ENCODE measurements at regions not wholly inside any gene's neighbourhood (a gene's known extent, or its start where the extent isn't known, plus 50 kb on each side); places are given as distances from the start of the nearest gene placed in this dataset.

GRCh38 chr5:6048746-6049145 lies 329.6 kb downstream of the MED10 start:
- Histone ChIP-seq H3K36me3 (ENCODE audit: control insufficient read depth, low read depth, low read length) (no peaks in the 10 kb centered on the region), H3K27me3 (ENCODE audit: control insufficient read depth, insufficient read depth, low read length) (no peaks in the 10 kb centered on the region), H3K27ac (ENCODE audit: low read length) (no peak overlapping the region), H3K9me3 (ENCODE audit: control insufficient read depth, low read depth, low read length) (no peaks in the 10 kb centered on the region), H3K4me3 (ENCODE audit: low read length) (no peak overlapping the region), H3K4me1 (ENCODE audit: control insufficient read depth, low read depth, low read length) (no peaks in the 10 kb centered on the region), H3K9ac (ENCODE audit: low read length) (no peak overlapping the region)

DNA sequence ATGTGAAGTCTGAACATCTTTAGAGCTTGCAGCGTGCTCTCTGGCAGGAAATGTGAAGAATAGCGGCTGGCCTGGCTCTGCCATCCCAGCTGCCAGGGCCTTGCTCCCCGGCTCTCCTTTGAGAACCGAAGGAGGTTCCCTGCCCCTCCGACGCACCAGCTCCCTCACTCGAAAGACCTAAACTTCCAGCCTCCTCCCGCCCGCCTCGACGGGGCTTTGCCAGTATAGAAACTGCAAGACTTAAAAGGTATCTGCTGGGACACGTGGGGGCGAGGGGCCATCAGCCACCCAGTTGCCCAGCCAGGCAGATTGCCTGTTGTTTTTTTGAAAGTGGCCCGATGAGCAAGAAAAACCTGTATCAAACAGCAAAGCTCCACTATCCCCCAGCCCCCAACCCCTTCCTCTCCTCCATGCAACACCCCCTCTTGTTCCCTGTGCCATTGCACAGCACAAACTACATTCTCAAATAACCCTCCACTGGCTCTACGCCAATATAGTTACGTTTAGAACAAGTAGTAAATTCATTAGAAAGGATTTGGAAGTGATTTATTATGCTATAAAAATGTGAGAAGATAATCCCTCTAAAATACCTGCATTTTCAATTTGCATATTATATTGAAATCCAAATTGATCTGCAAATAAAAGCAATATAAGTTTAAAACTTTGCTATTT lies 331.9 kb downstream of the MED10 start:
- H3K9ac ChIP-seq (ENCODE audit: low read length): no peak overlapping the region
- H3K4me3 ChIP-seq (ENCODE audit: low read length): no peak overlapping the region
- H3K27ac ChIP-seq (ENCODE audit: low read length): no peak overlapping the region
- no peaks in the 10 kb centered on the region for H3K36me3 ChIP-seq (ENCODE audit: control insufficient read depth, low read depth, low read length)
- H3K9me3 ChIP-seq (ENCODE audit: control insufficient read depth, low read depth, low read length): no peaks in the 10 kb centered on the region
- no peaks in the 10 kb centered on the region for H3K4me1 ChIP-seq (ENCODE audit: control insufficient read depth, low read depth, low read length)
- no peaks in the 10 kb centered on the region for H3K27me3 ChIP-seq (ENCODE audit: control insufficient read depth, insufficient read depth, low read length)

DNA sequence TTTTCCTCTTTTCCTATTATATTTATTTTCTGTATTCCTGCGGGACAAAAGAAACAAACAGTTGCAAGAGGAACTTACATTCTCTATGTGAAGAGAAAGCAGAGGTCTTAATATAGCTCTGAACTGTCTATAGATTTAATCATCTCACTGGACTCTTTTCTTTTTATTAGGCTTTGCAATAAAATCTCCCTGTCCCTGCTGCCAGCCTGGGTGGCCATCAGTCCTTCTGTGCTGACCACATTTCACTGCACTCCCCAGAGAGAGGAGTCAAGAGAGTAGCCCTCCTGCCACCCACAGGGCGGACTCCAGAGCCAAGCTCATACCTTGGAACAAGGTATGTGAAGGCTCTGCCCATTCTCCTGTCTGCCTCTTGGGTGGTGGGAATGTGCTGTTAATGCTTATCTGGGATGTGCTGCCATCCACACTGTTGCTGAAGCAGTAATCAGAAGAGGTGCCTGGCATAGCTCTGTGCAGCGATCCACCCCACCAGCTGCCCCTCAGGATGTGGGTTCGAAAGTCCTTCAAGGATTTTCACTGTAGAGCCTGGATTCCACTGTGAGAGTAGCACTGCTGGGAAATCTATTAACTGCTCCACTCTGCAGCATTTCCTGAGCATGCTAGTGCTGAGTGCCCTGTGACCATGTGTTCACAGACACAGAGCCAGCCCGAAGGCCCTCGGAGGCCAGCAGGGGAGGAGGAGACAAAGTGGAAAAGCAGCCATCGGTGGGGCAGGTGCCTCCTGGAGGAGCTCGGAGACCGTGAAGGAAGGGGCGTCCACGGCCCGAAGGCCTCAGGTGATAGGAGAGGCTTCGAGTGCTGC lies 334.6 kb downstream of the MED10 start:
- no peaks in the 10 kb centered on the region for H3K27me3 ChIP-seq (ENCODE audit: control insufficient read depth, insufficient read depth, low read length)
- no peaks in the 10 kb centered on the region for H3K4me1 ChIP-seq (ENCODE audit: control insufficient read depth, low read depth, low read length)
- no peaks in the 10 kb centered on the region for H3K9me3 ChIP-seq (ENCODE audit: control insufficient read depth, low read depth, low read length)
- H3K4me3 ChIP-seq (ENCODE audit: low read length): no peak overlapping the region
- no peaks in the 10 kb centered on the region for H3K36me3 ChIP-seq (ENCODE audit: control insufficient read depth, low read depth, low read length)
- no peak overlapping the region for H3K9ac ChIP-seq (ENCODE audit: low read length)
- H3K27ac ChIP-seq (ENCODE audit: low read length): no peak overlapping the region

DNA sequence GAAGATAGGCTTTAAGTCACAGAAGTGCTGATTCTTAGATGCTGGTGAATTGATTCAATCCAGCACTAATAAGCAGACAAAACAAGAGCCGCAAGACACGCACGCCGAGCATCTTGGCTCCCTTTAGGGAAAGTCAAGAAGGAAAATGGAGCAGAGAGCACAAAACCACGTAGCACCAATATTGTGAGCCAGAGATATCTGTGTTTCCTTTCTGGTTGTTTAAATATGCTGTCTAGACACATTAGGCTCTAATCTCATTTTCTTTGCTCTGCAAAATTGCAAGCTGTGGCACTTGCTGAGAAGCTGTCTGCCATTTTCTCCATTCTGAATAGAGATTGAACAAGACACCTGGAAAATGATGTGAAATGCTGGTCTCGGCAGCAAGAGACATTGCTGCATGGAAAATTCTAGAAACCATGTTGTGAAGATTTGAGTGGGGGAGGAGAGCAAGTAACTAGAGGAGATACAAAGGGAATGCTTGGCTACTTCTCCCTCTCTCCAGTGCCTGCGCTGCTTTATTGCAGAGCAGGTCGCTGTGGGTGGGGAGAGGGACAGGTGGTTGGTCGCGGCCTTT lies 336.3 kb downstream of the MED10 start:
- H3K27ac ChIP-seq (ENCODE audit: low read length): no peak overlapping the region
- no peak overlapping the region for H3K9ac ChIP-seq (ENCODE audit: low read length)
- H3K4me3 ChIP-seq (ENCODE audit: low read length): no peak overlapping the region
- no peaks in the 10 kb centered on the region for H3K27me3 ChIP-seq (ENCODE audit: control insufficient read depth, insufficient read depth, low read length)
- H3K4me1 ChIP-seq (ENCODE audit: control insufficient read depth, low read depth, low read length): no peaks in the 10 kb centered on the region
- H3K9me3 ChIP-seq (ENCODE audit: control insufficient read depth, low read depth, low read length): no peaks in the 10 kb centered on the region
- H3K36me3 ChIP-seq (ENCODE audit: control insufficient read depth, low read depth, low read length): no peaks in the 10 kb centered on the region

GRCh38 chr5:6039111-6039510 lies 339.2 kb downstream of the MED10 start:
- Histone ChIP-seq H3K9me3 (ENCODE audit: control insufficient read depth, low read depth, low read length) (no peaks in the 10 kb centered on the region), H3K27ac (ENCODE audit: low read length) (no peak overlapping the region), H3K4me3 (ENCODE audit: low read length) (no peak overlapping the region), H3K4me1 (ENCODE audit: control insufficient read depth, low read depth, low read length) (no peaks in the 10 kb centered on the region), H3K36me3 (ENCODE audit: control insufficient read depth, low read depth, low read length) (no peaks in the 10 kb centered on the region), H3K27me3 (ENCODE audit: control insufficient read depth, insufficient read depth, low read length) (no peaks in the 10 kb centered on the region), H3K9ac (ENCODE audit: low read length) (no peak overlapping the region)

DNA sequence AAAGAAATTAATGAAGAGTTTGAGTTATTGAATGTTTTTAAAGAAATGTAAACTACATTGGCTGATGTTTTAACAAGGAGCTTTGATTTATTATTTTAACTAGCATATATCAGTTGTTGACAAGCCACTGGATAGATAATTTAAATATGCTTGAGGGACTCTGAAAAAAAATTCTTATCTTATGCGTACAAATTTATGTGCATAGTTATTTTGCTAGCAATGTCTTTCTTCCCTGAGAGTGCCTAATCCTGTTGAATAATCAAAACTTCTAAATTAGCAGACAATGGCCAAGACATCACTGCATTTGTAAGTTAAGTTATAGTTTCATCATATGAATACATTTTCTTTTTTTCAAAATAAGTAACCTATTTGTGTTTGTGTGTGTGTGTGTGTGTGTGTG lies 342.3 kb downstream of the MED10 start:
- Histone ChIP-seq H3K4me3 (ENCODE audit: low read length) (no peak overlapping the region), H3K27ac (ENCODE audit: low read length) (no peak overlapping the region), H3K4me1 (ENCODE audit: control insufficient read depth, low read depth, low read length) (no peaks in the 10 kb centered on the region), H3K9me3 (ENCODE audit: control insufficient read depth, low read depth, low read length) (no peaks in the 10 kb centered on the region), H3K9ac (ENCODE audit: low read length) (no peak overlapping the region), H3K36me3 (ENCODE audit: control insufficient read depth, low read depth, low read length) (no peaks in the 10 kb centered on the region), H3K27me3 (ENCODE audit: control insufficient read depth, insufficient read depth, low read length) (no peaks in the 10 kb centered on the region)

- Histone ChIP-seq H3K4me3 (ENCODE audit: low read length) (no peak overlapping the region), H3K36me3 (ENCODE audit: control insufficient read depth, low read depth, low read length) (no peaks in the 10 kb centered on the region), H3K9ac (ENCODE audit: low read length) (no peak overlapping the region), H3K27me3 (ENCODE audit: control insufficient read depth, insufficient read depth, low read length) (no peaks in the 10 kb centered on the region), H3K4me1 (ENCODE audit: control insufficient read depth, low read depth, low read length) (no peaks in the 10 kb centered on the region), H3K9me3 (ENCODE audit: control insufficient read depth, low read depth, low read length) (no peaks in the 10 kb centered on the region), H3K27ac (ENCODE audit: low read length) (no peak overlapping the region)
Measured at GRCh38 chr5:6029811-6030271, 348.5 kb downstream of the MED10 start.

- no peaks in the 10 kb centered on the region for H3K27me3 ChIP-seq (ENCODE audit: control insufficient read depth, insufficient read depth, low read length)
- no peak overlapping the region for H3K4me3 ChIP-seq (ENCODE audit: low read length)
- H3K9ac ChIP-seq (ENCODE audit: low read length): no peak overlapping the region
- no peaks in the 10 kb centered on the region for H3K36me3 ChIP-seq (ENCODE audit: control insufficient read depth, low read depth, low read length)
- H3K4me1 ChIP-seq (ENCODE audit: control insufficient read depth, low read depth, low read length): no peaks in the 10 kb centered on the region
- H3K27ac ChIP-seq (ENCODE audit: low read length): no peak overlapping the region
- H3K9me3 ChIP-seq (ENCODE audit: control insufficient read depth, low read depth, low read length): no peaks in the 10 kb centered on the region
Measured at GRCh38 chr5:6026766-6027406, 351.5 kb downstream of the MED10 start.

GRCh38 chr5:6019612-6020011 lies 358.7 kb downstream of the MED10 start:
- H3K4me3 ChIP-seq (ENCODE audit: low read length): no peak overlapping the region
- no peaks in the 10 kb centered on the region for H3K4me1 ChIP-seq (ENCODE audit: control insufficient read depth, low read depth, low read length)
- H3K27ac ChIP-seq (ENCODE audit: low read length): no peak overlapping the region
- no peaks in the 10 kb centered on the region for H3K36me3 ChIP-seq (ENCODE audit: control insufficient read depth, low read depth, low read length)
- no peaks in the 10 kb centered on the region for H3K9me3 ChIP-seq (ENCODE audit: control insufficient read depth, low read depth, low read length)
- no peaks in the 10 kb centered on the region for H3K27me3 ChIP-seq (ENCODE audit: control insufficient read depth, insufficient read depth, low read length)
- H3K9ac ChIP-seq (ENCODE audit: low read length): no peak overlapping the region

DNA sequence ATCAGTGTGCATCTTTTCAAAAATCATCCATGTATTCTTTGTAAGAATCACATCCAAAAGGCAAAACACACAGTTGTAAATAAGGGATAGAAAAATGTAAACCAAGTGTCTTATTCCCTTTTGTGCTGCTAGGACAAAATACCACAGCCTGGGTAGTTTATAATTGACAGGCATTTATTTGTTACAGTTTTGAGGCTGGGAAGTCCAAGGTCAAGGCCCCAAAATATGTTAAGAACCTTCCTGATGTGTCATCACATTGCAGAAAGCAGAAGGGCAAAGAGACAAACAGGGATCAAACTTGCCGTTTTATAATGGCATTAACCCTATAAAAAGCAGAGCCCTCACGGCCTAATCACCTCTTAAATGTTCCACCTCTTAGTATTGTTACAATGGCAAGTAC lies 364.8 kb downstream of the MED10 start:
- Histone ChIP-seq H3K4me3 (ENCODE audit: low read length) (no peak overlapping the region), H3K4me1 (ENCODE audit: control insufficient read depth, low read depth, low read length) (no peaks in the 10 kb centered on the region), H3K36me3 (ENCODE audit: control insufficient read depth, low read depth, low read length) (no peaks in the 10 kb centered on the region), H3K9ac (ENCODE audit: low read length) (no peak overlapping the region), H3K27me3 (ENCODE audit: control insufficient read depth, insufficient read depth, low read length) (no peaks in the 10 kb centered on the region), H3K9me3 (ENCODE audit: control insufficient read depth, low read depth, low read length) (peaks cover 2% of the 10 kb centered on the region), H3K27ac (ENCODE audit: low read length) (no peak overlapping the region)

- Histone ChIP-seq H3K9me3 (ENCODE audit: control insufficient read depth, low read depth, low read length) (peaks cover 2% of the 10 kb centered on the region), H3K27me3 (ENCODE audit: control insufficient read depth, insufficient read depth, low read length) (no peaks in the 10 kb centered on the region), H3K4me3 (ENCODE audit: low read length) (no peak overlapping the region), H3K4me1 (ENCODE audit: control insufficient read depth, low read depth, low read length) (no peaks in the 10 kb centered on the region), H3K27ac (ENCODE audit: low read length) (no peak overlapping the region), H3K36me3 (ENCODE audit: control insufficient read depth, low read depth, low read length) (no peaks in the 10 kb centered on the region), H3K9ac (ENCODE audit: low read length) (no peak overlapping the region)
Measured at GRCh38 chr5:6011199-6011598, 367.1 kb downstream of the MED10 start.
